Sigmoid colon (tissue), 4 donors: ENCODE measurements at regions not wholly inside any gene's neighbourhood (a gene's known extent, or its start where the extent isn't known, plus 50 kb on each side); places are given as distances from the start of the nearest gene placed in this dataset.

Experiments
- CTCF ChIP-seq, 4 experiments: fragments of 450-650 bp in 3 of 4; fragments of 200-600 bp in 1 of 4; IDR thresholded peaks; one replicate each; pipeline ENCODE4 v1.5.1; 2016 to 2019; ENCODE audit warnings: antibody characterized with exemption in 4 of 4, mild to moderate bottlenecking in 3 of 4, moderate library complexity in 2 of 4
- POLR2A ChIP-seq, 2 donors: fragments of 450-650 bp; IDR thresholded peaks; one replicate each; pipeline ENCODE4 v1.6.1; 2016; ENCODE audit warnings: antibody characterized with exemption in 2 of 2, mild to moderate bottlenecking in 2 of 2, moderate library complexity in 2 of 2
- POLR2AphosphoS5 ChIP-seq, 4 donors: sonication (generic); formaldehyde crosslinking; IDR thresholded peaks; one replicate each; pipeline ENCODE4 v1.6.1; 2017; ENCODE audit warnings: antibody characterized with exemption in 4 of 4

GRCh38 chr4:81617545-81617944 is 145.8 kb upstream of the RASGEF1B start:
- no peak for TF ChIP-seq POLR2AphosphoS5 (IDR thresholded peaks at IDR 0.05)
- TF ChIP-seq CTCF (IDR thresholded peaks at IDR 0.05): no peak
- no peak for TF ChIP-seq POLR2A (IDR thresholded peaks at IDR 0.05)
